Panc1 (cell line): ENCODE measurements at regions not wholly inside any gene's neighbourhood (a gene's known extent, or its start where the extent isn't known, plus 50 kb on each side); places are given as distances from the start of the nearest gene placed in this dataset.

Experiments
- ATAC-seq: fragments of 200-7000 bp; cut with Tn5 transposase; 2 replicates; pipeline ENCODE4 v1.9.1; 2020; ENCODE audit warnings: mild to moderate bottlenecking, moderate library complexity
- BruUV-seq: library from RNA; stranded (reverse); fragments of 400-500 nt; replicated peaks from 2 replicates; lab custom pipeline; 2021; lab: Mats Ljungman, UMichigan
- CTCF ChIA-PET: fragments of 300-600 bp; sonication (Branson Sonifier 250); formaldehyde crosslinking; loops from one replicate; lab custom pipeline; 2022; ENCODE audit warnings: antibody characterized with exemption; lab: Charles Lee
- POLR2A ChIA-PET: fragments of 300-600 bp; sonication (Branson Sonifier 250); formaldehyde crosslinking; loops from one replicate; lab custom pipeline; 2022; ENCODE audit warnings: antibody characterized with exemption; lab: Charles Lee
- DNase-seq: peaks from one replicate; pipeline ENCODE4 v3.0.0-alpha.2; 2010; ENCODE audit warnings: low read depth, low spot score
- H3K27ac ChIP-seq: 2 replicates; pipeline ENCODE4 v1.5.1; 2011; ENCODE audit warnings: mild to moderate bottlenecking, low read length, inconsistent platforms
- H3K27me3 ChIP-seq: fragments of 200-500 bp; sonication (Bioruptor generic); 2 replicates; pipeline ENCODE4 v1.6.0; 2014; ENCODE audit warnings: low read length, inconsistent platforms; ENCODE audit not compliant: control insufficient read depth, insufficient read depth
- H3K36me3 ChIP-seq: fragments of 200-500 bp; sonication (Bioruptor generic); 2 replicates; pipeline ENCODE4 v1.5.1; 2014; ENCODE audit warnings: inconsistent platforms, mild to moderate bottlenecking, low read length, moderate library complexity; ENCODE audit not compliant: control insufficient read depth, insufficient read depth
- H3K4me1 ChIP-seq: 2 replicates; pipeline ENCODE4 v1.5.1; 2011; ENCODE audit warnings: inconsistent platforms, mild to moderate bottlenecking, low read length, moderate library complexity; ENCODE audit not compliant: control insufficient read depth, insufficient read depth
- H3K4me3 ChIP-seq, 2 experiments: 2 replicates each; pipeline ENCODE4 v1.5.1; 2011 to 2012; ENCODE audit warnings: low read depth in 2 of 2, low read length in 2 of 2, mild to moderate bottlenecking in 2 of 2, inconsistent platforms in 1 of 2, moderate library complexity in 1 of 2
- H3K9me3 ChIP-seq: fragments of 200-500 bp; sonication (Bioruptor generic); 2 replicates; pipeline ENCODE4 v1.5.1; 2014; ENCODE audit warnings: low read depth, mild to moderate bottlenecking, inconsistent platforms, low read length, moderate library complexity; ENCODE audit not compliant: control insufficient read depth, insufficient read depth
- CTCF ChIP-seq: fragments of 450-650 bp; IDR thresholded peaks from 2 replicates; pipeline ENCODE4 v1.5.1; 2017; ENCODE audit warnings: mild to moderate bottlenecking
- POLR2AphosphoS5 ChIP-seq: IDR thresholded peaks from 2 replicates; pipeline ENCODE4 v1.6.1; 2012; ENCODE audit warnings: mild to moderate bottlenecking, low read depth, low read length, moderate library complexity
- REST ChIP-seq, 2 experiments: IDR thresholded peaks; 2 replicates each; pipeline ENCODE4 v1.6.1; 2011 to 2012; ENCODE audit warnings: low read depth in 2 of 2, control low read depth in 1 of 2, low read length in 1 of 2, mild to moderate bottlenecking in 1 of 2, moderate library complexity in 1 of 2; ENCODE audit not compliant: insufficient read depth in 1 of 2
- SIN3A ChIP-seq: IDR thresholded peaks from 2 replicates; pipeline ENCODE4 v1.6.1; 2012; ENCODE audit warnings: low read depth, mild to moderate bottlenecking, low read length, moderate library complexity, borderline replicate concordance; ENCODE audit not compliant: insufficient read depth
- TCF7L2 ChIP-seq: IDR thresholded peaks from 2 replicates; pipeline ENCODE4 v1.6.1; 2011; ENCODE audit warnings: mild to moderate bottlenecking, low read depth, low read length, inconsistent platforms
- in situ Hi-C: cut with HindIII; loops from 2 replicates; pipeline ENCODE4 v1.10.0; 2016; ENCODE audit warnings: low sequenced_read_pairs, low pct_unique_long_range_greater_than_20kb
- intact Hi-C: fragments of 100-400 bp; cut with micrococcal nuclease; formaldehyde crosslinking; loops from one replicate; pipeline ENCODE4 v1.10.0; 2022; ENCODE audit not compliant: unreplicated experiment

GRCh38 chr22:34159491-34159890, 239.2 kb upstream of the LARGE1 start:
- no peaks in the 10 kb centered on the region for H3K9me3 ChIP-seq
- BruUV-seq = no TSS peak
- H3K36me3 ChIP-seq = no peaks in the 10 kb centered on the region
- ATAC-seq (no peak), DNase-seq (no peak)
- intact Hi-C loops (no loop called here), in situ Hi-C loops (no loop called here)
- ChIA-PET POLR2A (no interaction called here), CTCF (no interaction called here)
- H3K4me1 ChIP-seq = no peaks in the 10 kb centered on the region
- H3K27ac ChIP-seq = no peak overlapping the region
- no peaks in the 10 kb centered on the region for H3K27me3 ChIP-seq
- TF ChIP-seq SIN3A (no peak), TCF7L2 (no peak), REST (IDR thresholded peaks at IDR 0.05; ENCODE audit: insufficient read depth in 1 of 2, low read depth in 2 of 2, low read length in 1 of 2) (no peak), CTCF (no peak)
- no peak overlapping the region for H3K4me3 ChIP-seq

- TF ChIP-seq POLR2AphosphoS5 = no peak
- TF ChIP-seq TCF7L2 = no peak
- no peak for TF ChIP-seq CTCF
- TF ChIP-seq SIN3A = no peak
- TF ChIP-seq REST (IDR thresholded peaks at IDR 0.05; ENCODE audit: insufficient read depth in 1 of 2, low read depth in 2 of 2, low read length in 1 of 2) = no peak
- no TSS peak for BruUV-seq
- no peaks in the 10 kb centered on the region for H3K9me3 ChIP-seq
- no peaks in the 10 kb centered on the region for H3K4me1 ChIP-seq
- no peak overlapping the region for H3K4me3 ChIP-seq
- in situ Hi-C loops (no loop called here), intact Hi-C loops (no loop called here)
- CTCF ChIA-PET = no interaction called here
- DNase-seq (no peak), ATAC-seq (no peak)
- no peaks in the 10 kb centered on the region for H3K27me3 ChIP-seq
- no peaks in the 10 kb centered on the region for H3K36me3 ChIP-seq
- H3K27ac ChIP-seq = no peak overlapping the region
- POLR2A ChIA-PET = no interaction called here
Observed at GRCh38 chr22:34160141-34160783, 240.0 kb upstream of the LARGE1 start.
